Loucy (cell line): ENCODE measurements at regions not wholly inside any gene's neighbourhood (a gene's known extent, or its start where the extent isn't known, plus 50 kb on each side); places are given as distances from the start of the nearest gene placed in this dataset.

Source experiments
- EZH2phosphoT487 ChIP-seq: fragments of 200-600 bp; IDR thresholded peaks from 2 replicates; pipeline ENCODE4 v1.6.1; 2018; ENCODE audit warnings: antibody characterized with exemption, mild to moderate bottlenecking, moderate library complexity, borderline replicate concordance
- TF ChIP-seq, protein P1 (sequence below): fragments of 200-600 bp; sonication (generic); conservative IDR thresholded peaks from 2 replicates; pipeline ENCODE4 v1.5.1; 2014; ENCODE audit warnings: mild to moderate bottlenecking, antibody characterized with exemption, low read length

DNA sequence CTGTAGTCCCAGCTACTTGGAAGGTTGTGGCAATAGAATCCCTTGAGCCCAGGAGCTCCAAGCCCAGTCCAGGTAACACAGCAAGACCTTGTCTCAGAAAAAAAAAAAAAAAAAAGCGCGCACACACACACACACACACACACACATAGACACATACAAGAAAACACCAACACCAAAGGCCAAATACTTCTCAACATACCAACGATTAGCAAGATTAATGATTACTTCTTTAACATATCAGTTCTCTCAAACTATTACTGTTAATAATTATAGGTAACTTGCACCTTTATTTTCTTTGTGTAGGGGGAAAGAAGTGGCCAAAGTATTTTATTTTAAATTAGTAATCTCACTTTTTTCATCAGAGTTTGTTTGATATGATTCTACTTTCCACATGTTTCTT, 289.5 kb upstream of the ADGRL2 start:
- TF ChIP-seq, protein P1, sequence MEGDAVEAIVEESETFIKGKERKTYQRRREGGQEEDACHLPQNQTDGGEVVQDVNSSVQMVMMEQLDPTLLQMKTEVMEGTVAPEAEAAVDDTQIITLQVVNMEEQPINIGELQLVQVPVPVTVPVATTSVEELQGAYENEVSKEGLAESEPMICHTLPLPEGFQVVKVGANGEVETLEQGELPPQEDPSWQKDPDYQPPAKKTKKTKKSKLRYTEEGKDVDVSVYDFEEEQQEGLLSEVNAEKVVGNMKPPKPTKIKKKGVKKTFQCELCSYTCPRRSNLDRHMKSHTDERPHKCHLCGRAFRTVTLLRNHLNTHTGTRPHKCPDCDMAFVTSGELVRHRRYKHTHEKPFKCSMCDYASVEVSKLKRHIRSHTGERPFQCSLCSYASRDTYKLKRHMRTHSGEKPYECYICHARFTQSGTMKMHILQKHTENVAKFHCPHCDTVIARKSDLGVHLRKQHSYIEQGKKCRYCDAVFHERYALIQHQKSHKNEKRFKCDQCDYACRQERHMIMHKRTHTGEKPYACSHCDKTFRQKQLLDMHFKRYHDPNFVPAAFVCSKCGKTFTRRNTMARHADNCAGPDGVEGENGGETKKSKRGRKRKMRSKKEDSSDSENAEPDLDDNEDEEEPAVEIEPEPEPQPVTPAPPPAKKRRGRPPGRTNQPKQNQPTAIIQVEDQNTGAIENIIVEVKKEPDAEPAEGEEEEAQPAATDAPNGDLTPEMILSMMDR, result no peak
- TF ChIP-seq EZH2phosphoT487, result no peak
